Right lobe of liver (tissue), 6 donors: ENCODE measurements at regions not wholly inside any gene's neighbourhood (a gene's known extent, or its start where the extent isn't known, plus 50 kb on each side); places are given as distances from the start of the nearest gene placed in this dataset.

Source experiments
- ATAC-seq, 4 donors: fragments of 200-7000 bp; cut with Tn5 transposase; one replicate each; pipeline ENCODE4 v1.9.1; 2020; ENCODE audit warnings: mild to moderate bottlenecking in 4 of 4, moderate library complexity in 4 of 4
- DNase-seq, 3 donors: peaks; one replicate each; pipeline ENCODE4 v3.0.0-alpha.2; 2020
- H3K27ac ChIP-seq, 3 donors: fragments of 200-600 bp; one replicate each; pipeline ENCODE4 v1.8.0; 2022
- H3K27me3 ChIP-seq, 2 donors: fragments of 200-600 bp; one replicate each; pipeline ENCODE4 v1.8.0; 2022
- H3K36me3 ChIP-seq, 4 donors: fragments of 200-600 bp; sonication (generic) in 1 of 4; one replicate each; pipeline versions ENCODE4 v1.5.1 to v1.8.0; 2017 to 2022; ENCODE audit warnings: control low read depth in 1 of 4
- H3K4me1 ChIP-seq, 4 donors: fragments of 200-600 bp; sonication (generic) in 1 of 4; one replicate each; pipeline versions ENCODE4 v1.5.1 to v1.8.0; 2017 to 2022; ENCODE audit warnings: control low read depth in 1 of 4
- H3K4me3 ChIP-seq, 3 donors: fragments of 200-600 bp; one replicate each; pipeline ENCODE4 v1.8.0; 2022
- H3K9me3 ChIP-seq, 4 donors: fragments of 200-600 bp; sonication (generic) in 1 of 4; one replicate each; pipeline versions ENCODE4 v1.5.1 to v1.8.0; 2017 to 2022; ENCODE audit warnings: control low read depth in 1 of 4
- CTCF ChIP-seq, 4 donors: fragments of 200-600 bp in 3 of 4; fragments of 450-650 bp in 1 of 4; IDR thresholded peaks; one replicate each; pipeline versions ENCODE4 v1.5.1 to v1.8.0; 2016 to 2022; ENCODE audit warnings: antibody characterized with exemption in 4 of 4, mild to moderate bottlenecking in 2 of 4
- POLR2A ChIP-seq: fragments of 450-650 bp; IDR thresholded peaks from one replicate; pipeline ENCODE4 v1.6.1; 2017; ENCODE audit warnings: antibody characterized with exemption, mild to moderate bottlenecking
- WGBS: methylation state at CpG from one replicate; pipeline ENCODE4 v1.1.6; 2018; ENCODE audit warnings: low coverage, low lambda C conversion rate; ENCODE audit not compliant: insufficient coverage; ENCODE audit errors: missing lambda C conversion rate; 5-methylcytosine and 5-hydroxymethylcytosine counted together
- intact Hi-C, 2 donors: fragments of 100-400 bp; cut with DNase I; formaldehyde crosslinking; loops; one replicate each; pipeline versions ENCODE4 v1.11.2 to v1.14.1; 2022
- donor health status: DM: no; HTN: yes; CAD: no.
- donor health status: DM: no; HTN: no; CAD: no.
- donor health status: DM: no; HTN: no; CAD: no.
- donor health status: DM: no; HTN: yes; CAD: no.
- donor health status: DM: no; HTN: yes; CAD: no.

GRCh38 chr2:122021941-122022340 is 266.5 kb downstream of the TSN start:
- no peak for ATAC-seq
- TF ChIP-seq CTCF (IDR thresholded peaks at IDR 0.05) (no peak), POLR2A (no peak)
- Histone ChIP-seq H3K27me3 (no peaks in the 10 kb centered on the region), H3K4me1 (no peaks in the 10 kb centered on the region), H3K36me3 (no peaks in the 10 kb centered on the region), H3K4me3 (no peak overlapping the region), H3K27ac (no peak overlapping the region), H3K9me3 (no peaks in the 10 kb centered on the region)
- intact Hi-C loops, result no loop called here
- 45% methylated on average over 3 of the region's 4 CpGs for WGBS
- DNase-seq, result no peak

DNA sequence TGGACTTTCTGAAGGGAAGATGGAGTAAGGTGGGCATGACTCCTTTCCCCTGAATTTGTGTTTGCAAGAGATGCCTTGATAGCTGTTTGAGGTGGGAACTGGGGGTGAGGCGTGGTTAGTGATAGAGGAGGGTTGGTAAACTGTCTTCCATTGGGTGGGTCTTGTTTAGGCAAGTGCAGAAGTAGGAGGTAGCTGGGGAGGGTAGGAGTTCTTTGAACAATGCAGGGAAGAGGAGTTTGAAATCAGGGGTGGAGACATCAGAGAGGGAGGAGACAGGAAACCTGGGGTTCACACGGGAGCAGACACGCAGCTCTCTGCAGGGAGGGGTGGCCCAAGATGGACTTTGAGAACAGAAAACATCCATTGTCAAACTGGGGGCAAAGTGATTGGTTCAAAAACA is 267.1 kb downstream of the TSN start:
- Histone ChIP-seq H3K27me3 (no peaks in the 10 kb centered on the region), H3K4me3 (no peak overlapping the region), H3K4me1 (no peaks in the 10 kb centered on the region), H3K27ac (no peak overlapping the region), H3K9me3 (no peaks in the 10 kb centered on the region), H3K36me3 (no peaks in the 10 kb centered on the region)
- ATAC-seq (no peak), DNase-seq (no peak)
- TF ChIP-seq CTCF (IDR thresholded peaks at IDR 0.05) (no peak), POLR2A (no peak)
- intact Hi-C loops, result no loop called here
- 31% methylated on average over 3 of the region's 3 CpGs for WGBS

DNA sequence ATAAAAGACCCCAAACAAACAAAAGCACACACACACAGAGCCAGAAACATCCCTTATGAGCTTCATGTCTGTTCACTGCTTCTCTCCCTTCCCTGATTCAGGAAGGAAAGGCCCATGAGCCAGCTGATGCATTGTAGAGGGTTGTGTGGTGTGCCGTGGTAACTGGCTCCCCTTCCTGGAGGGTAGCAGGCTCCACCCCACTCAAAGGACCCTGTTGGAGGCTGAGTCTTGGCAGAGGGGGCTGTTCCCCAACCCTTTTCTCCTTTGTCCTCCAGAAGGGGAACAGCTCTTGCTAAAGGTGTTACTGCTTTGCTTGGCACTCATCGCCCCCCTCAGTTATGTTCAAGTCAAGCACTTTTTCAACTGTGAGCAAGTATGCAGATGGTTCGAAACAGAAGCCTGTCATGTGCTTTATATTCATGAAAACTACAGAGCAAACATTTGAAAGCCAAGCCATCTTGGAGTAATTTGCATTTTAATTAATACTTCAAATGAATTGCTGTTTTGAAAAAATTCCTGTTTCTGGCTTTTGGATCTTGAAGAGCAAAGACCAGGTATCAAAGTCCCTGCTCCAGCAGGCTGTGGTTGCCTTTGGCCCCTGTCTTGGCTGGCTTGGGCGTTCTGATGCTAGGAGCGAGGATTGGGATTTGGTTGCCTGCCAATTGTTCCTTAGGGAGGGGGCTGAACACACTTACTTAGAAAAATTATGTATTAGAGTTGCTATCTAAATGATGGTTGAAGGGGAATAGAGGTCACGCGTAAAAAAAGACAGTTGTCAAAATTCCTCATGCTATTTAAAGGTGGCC is 267.8 kb downstream of the TSN start:
- DNase-seq (no peak), ATAC-seq (no peak)
- Histone ChIP-seq H3K27me3 (no peaks in the 10 kb centered on the region), H3K4me3 (no peak overlapping the region), H3K4me1 (no peaks in the 10 kb centered on the region), H3K9me3 (no peaks in the 10 kb centered on the region), H3K27ac (no peak overlapping the region), H3K36me3 (no peaks in the 10 kb centered on the region)
- 51% methylated on average over 6 of the region's 7 CpGs for WGBS
- TF ChIP-seq POLR2A (no peak), CTCF (IDR thresholded peaks at IDR 0.05) (no peak)
- intact Hi-C loops, result no loop called here

DNA sequence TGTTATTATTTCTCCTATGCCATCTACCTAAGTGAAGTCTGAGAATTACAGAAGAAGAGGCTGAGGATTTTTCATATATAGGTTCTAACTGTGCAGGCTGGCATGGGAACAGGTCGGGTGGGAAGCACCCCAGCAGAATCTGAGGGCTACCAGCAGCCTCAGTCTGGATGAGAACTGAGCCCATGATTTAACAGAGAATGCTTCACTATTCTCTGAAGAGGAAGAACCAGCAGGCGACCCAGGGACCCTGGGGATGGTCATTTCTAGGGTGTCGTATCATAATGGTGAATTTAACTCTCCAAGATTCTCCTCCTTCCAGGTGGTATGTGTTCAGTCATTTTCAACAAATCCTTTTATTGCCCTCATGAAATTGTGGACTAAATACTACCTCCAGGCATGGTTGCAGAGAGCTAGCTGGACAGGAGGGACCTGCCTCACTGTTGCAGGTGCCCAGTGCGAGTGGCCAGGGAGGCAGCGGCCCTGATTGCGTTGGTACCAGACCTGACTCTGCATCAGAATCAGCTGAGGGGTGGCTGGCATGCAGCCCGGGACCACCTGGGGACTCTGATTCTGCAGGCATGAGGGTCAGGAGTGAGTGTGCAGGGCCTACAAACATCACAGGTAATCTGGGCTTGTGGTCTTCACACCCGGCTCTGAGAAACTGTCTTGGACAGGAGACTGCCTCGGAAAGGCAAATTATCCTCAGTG is 272.2 kb downstream of the TSN start:
- 57% methylated on average over 4 of the region's 9 CpGs for whole genome bisulfite sequencing
- intact Hi-C loops, result no loop called here

More for the DNA sequence above, 272.2 kb downstream of the TSN start:
- H3K36me3 ChIP-seq, result no peaks in the 10 kb centered on the region
- no peak for DNase-seq
- H3K4me3 ChIP-seq, result no peak overlapping the region
- no peak for ATAC-seq
- no peaks in the 10 kb centered on the region for H3K9me3 ChIP-seq
- no peaks in the 10 kb centered on the region for H3K27me3 ChIP-seq
- no peaks in the 10 kb centered on the region for H3K4me1 ChIP-seq
- no peak for TF ChIP-seq CTCF (IDR thresholded peaks at IDR 0.05)
- no peak for TF ChIP-seq POLR2A
- H3K27ac ChIP-seq, result no peak overlapping the region
